Gastrocnemius medialis (tissue), 4 donors: ENCODE measurements at regions not wholly inside any gene's neighbourhood (a gene's known extent, or its start where the extent isn't known, plus 50 kb on each side); places are given as distances from the start of the nearest gene placed in this dataset.

ENCODE experiments used
- POLR2A ChIP-seq, 2 donors: fragments of 450-650 bp; IDR thresholded peaks; one replicate each; pipeline ENCODE4 v1.6.1; 2017; ENCODE audit warnings: antibody characterized with exemption in 2 of 2, mild to moderate bottlenecking in 2 of 2, moderate library complexity in 2 of 2
- TF ChIP-seq, protein P1 (sequence below), 5 experiments: fragments of 450-650 bp in 3 of 5; fragments of 200-600 bp in 2 of 5; sonication (generic) in 2 of 5; IDR thresholded peaks in 4 of 5; conservative IDR thresholded peaks in 1 of 5; 1 replicate in 4 of 5; 2 replicates in 1 of 5; pipeline ENCODE4 v1.5.1; 2016 to 2019; ENCODE audit warnings: antibody characterized with exemption in 5 of 5, mild to moderate bottlenecking in 3 of 5, moderate library complexity in 3 of 5

GRCh38 chr3:184479426-184480126, 82.0 kb upstream of the EPHB3 start:
- TF ChIP-seq, protein P1, sequence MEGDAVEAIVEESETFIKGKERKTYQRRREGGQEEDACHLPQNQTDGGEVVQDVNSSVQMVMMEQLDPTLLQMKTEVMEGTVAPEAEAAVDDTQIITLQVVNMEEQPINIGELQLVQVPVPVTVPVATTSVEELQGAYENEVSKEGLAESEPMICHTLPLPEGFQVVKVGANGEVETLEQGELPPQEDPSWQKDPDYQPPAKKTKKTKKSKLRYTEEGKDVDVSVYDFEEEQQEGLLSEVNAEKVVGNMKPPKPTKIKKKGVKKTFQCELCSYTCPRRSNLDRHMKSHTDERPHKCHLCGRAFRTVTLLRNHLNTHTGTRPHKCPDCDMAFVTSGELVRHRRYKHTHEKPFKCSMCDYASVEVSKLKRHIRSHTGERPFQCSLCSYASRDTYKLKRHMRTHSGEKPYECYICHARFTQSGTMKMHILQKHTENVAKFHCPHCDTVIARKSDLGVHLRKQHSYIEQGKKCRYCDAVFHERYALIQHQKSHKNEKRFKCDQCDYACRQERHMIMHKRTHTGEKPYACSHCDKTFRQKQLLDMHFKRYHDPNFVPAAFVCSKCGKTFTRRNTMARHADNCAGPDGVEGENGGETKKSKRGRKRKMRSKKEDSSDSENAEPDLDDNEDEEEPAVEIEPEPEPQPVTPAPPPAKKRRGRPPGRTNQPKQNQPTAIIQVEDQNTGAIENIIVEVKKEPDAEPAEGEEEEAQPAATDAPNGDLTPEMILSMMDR (IDR thresholded peaks at IDR 0.05 in 4 of 5, conservative IDR thresholded peaks at IDR 0.05 in 1 of 5): no peak
- no peak for TF ChIP-seq POLR2A (IDR thresholded peaks at IDR 0.05)
